Astrocyte (in vitro differentiated cells and primary cell): ENCODE measurements at regions not wholly inside any gene's neighbourhood (a gene's known extent, or its start where the extent isn't known, plus 50 kb on each side); places are given as distances from the start of the nearest gene placed in this dataset.

Source experiments
- DNase-seq: peaks from one replicate; pipeline ENCODE4 v3.0.0-alpha.2; 2010; ENCODE audit warnings: low read depth
- FAIRE-seq: peaks from 2 replicates; lab custom pipeline; 2011; peaks lifted over from hg19 to GRCh38; lab: Jason Lieb, UNC
- H2AFZ ChIP-seq: 2 replicates; pipeline ENCODE4 v1.6.0; 2012; ENCODE audit warnings: low read depth, low read length, inconsistent platforms
- H3K27ac ChIP-seq: 2 replicates; pipeline ENCODE4 v1.5.1; 2011; ENCODE audit warnings: low read depth, low read length, inconsistent platforms
- H3K27me3 ChIP-seq: 2 replicates; pipeline ENCODE4 v1.6.0; 2011; ENCODE audit warnings: low read length, inconsistent platforms; ENCODE audit not compliant: insufficient read depth
- H3K36me3 ChIP-seq: 2 replicates; pipeline ENCODE4 v1.5.1; 2011; ENCODE audit warnings: low read length, inconsistent platforms; ENCODE audit not compliant: insufficient read depth
- H3K4me1 ChIP-seq: 2 replicates; pipeline ENCODE4 v1.5.1; 2011; ENCODE audit warnings: low read length, inconsistent platforms; ENCODE audit not compliant: insufficient read depth
- H3K4me2 ChIP-seq: 2 replicates; pipeline ENCODE4 v1.6.0; 2012; ENCODE audit warnings: low read length, inconsistent platforms
- H3K4me3 ChIP-seq: 2 replicates; pipeline ENCODE4 v1.5.1; 2011; ENCODE audit warnings: low read depth, mild to moderate bottlenecking, low read length, inconsistent platforms; ENCODE audit not compliant: insufficient read depth
- H3K79me2 ChIP-seq: 2 replicates; pipeline ENCODE4 v1.6.0; 2012; ENCODE audit warnings: mild to moderate bottlenecking, low read length, inconsistent platforms; ENCODE audit not compliant: insufficient read depth
- H3K9ac ChIP-seq: 2 replicates; pipeline ENCODE4 v1.6.0; 2012; ENCODE audit warnings: mild to moderate bottlenecking, low read length, inconsistent platforms
- H3K9me3 ChIP-seq: 2 replicates; pipeline ENCODE4 v1.5.1; 2012; ENCODE audit warnings: low read depth, mild to moderate bottlenecking, low read length, inconsistent platforms; ENCODE audit not compliant: insufficient read depth
- H4K20me1 ChIP-seq: 2 replicates; pipeline ENCODE4 v1.6.0; 2012; ENCODE audit warnings: low read length, inconsistent platforms; ENCODE audit not compliant: insufficient read depth
- H3K27ac Mint-ChIP-seq: one replicate; pipeline ENCODE4 v1.8.0; 2021; ENCODE audit warnings: mild to moderate bottlenecking, mixed read lengths; ENCODE audit not compliant: unreplicated experiment
- H3K27me3 Mint-ChIP-seq: one replicate; pipeline ENCODE4 v1.8.0; 2021; ENCODE audit warnings: low read depth, mixed read lengths; ENCODE audit not compliant: unreplicated experiment
- H3K36me3 Mint-ChIP-seq: one replicate; pipeline ENCODE4 v1.8.0; 2021; ENCODE audit warnings: low read depth, mixed read lengths; ENCODE audit not compliant: unreplicated experiment
- H3K4me1 Mint-ChIP-seq: one replicate; pipeline ENCODE4 v1.8.0; 2021; ENCODE audit warnings: low read depth, mixed read lengths; ENCODE audit not compliant: unreplicated experiment
- H3K4me3 Mint-ChIP-seq: one replicate; pipeline ENCODE4 v1.8.0; 2021; ENCODE audit warnings: mild to moderate bottlenecking, moderate library complexity, mixed read lengths; ENCODE audit not compliant: unreplicated experiment
- H3K9me3 Mint-ChIP-seq: one replicate; pipeline ENCODE4 v1.8.0; 2021; ENCODE audit warnings: mild to moderate bottlenecking, mixed read lengths; ENCODE audit not compliant: unreplicated experiment
- CTCF ChIP-seq: IDR thresholded peaks from 2 replicates; pipeline ENCODE4 v1.5.1; 2011; ENCODE audit warnings: low read depth, mild to moderate bottlenecking, inconsistent platforms, low read length, moderate library complexity; ENCODE audit not compliant: insufficient read depth
- EZH2 ChIP-seq: IDR thresholded peaks from 2 replicates; pipeline ENCODE4 v1.6.1; 2012; ENCODE audit warnings: mild to moderate bottlenecking, low read length, inconsistent platforms; ENCODE audit not compliant: insufficient read depth

- Histone ChIP-seq H3K79me2 (no peaks in the 10 kb centered on the region), H3K4me3 (no peak overlapping the region), H3K27ac (no peak overlapping the region), H2AFZ (no peak overlapping the region), H3K36me3 (no peaks in the 10 kb centered on the region), H3K4me2 (no peak overlapping the region), H3K9me3 (no peaks in the 10 kb centered on the region), H3K9ac (no peak overlapping the region), H4K20me1 (no peaks in the 10 kb centered on the region), H3K4me1 (peaks cover 15% of the 10 kb centered on the region), H3K27me3 (no peaks in the 10 kb centered on the region)
- TF ChIP-seq CTCF (no peak), EZH2 (no peak)
- FAIRE-seq (no peak), DNase-seq (no peak)
- peaks cover 23% of the 10 kb centered on the region for H3K4me1 Mint-ChIP-seq
- no peaks in the 10 kb centered on the region for H3K36me3 Mint-ChIP-seq
- no peak overlapping the region for H3K27ac Mint-ChIP-seq
- no peaks in the 10 kb centered on the region for H3K9me3 Mint-ChIP-seq
- no peaks in the 10 kb centered on the region for H3K27me3 Mint-ChIP-seq
- H3K4me3 Mint-ChIP-seq: no peak overlapping the region
Observed at GRCh38 chrY:7723127-7723526, 811.6 kb upstream of the AMELY start.

- Histone ChIP-seq H3K4me2 (no peak overlapping the region), H4K20me1 (no peaks in the 10 kb centered on the region), H3K36me3 (no peaks in the 10 kb centered on the region), H3K27ac (no peak overlapping the region), H3K4me3 (no peak overlapping the region), H3K79me2 (no peaks in the 10 kb centered on the region), H3K9ac (no peak overlapping the region), H3K27me3 (no peaks in the 10 kb centered on the region), H3K4me1 (peaks cover 19% of the 10 kb centered on the region), H3K9me3 (no peaks in the 10 kb centered on the region), H2AFZ (no peak overlapping the region)
- DNase-seq (no peak), FAIRE-seq (no peak)
- H3K36me3 Mint-ChIP-seq: no peaks in the 10 kb centered on the region
- no peak overlapping the region for H3K4me3 Mint-ChIP-seq
- H3K9me3 Mint-ChIP-seq: no peaks in the 10 kb centered on the region
- TF ChIP-seq EZH2 (no peak), CTCF (no peak)
- H3K27ac Mint-ChIP-seq: no peak overlapping the region
- H3K4me1 Mint-ChIP-seq: peaks cover 28% of the 10 kb centered on the region
- no peaks in the 10 kb centered on the region for H3K27me3 Mint-ChIP-seq
Observed at GRCh38 chrY:7722566-7722965, 811.0 kb upstream of the AMELY start.

GRCh38 chrY:7720974-7721373, 809.4 kb upstream of the AMELY start:
- H3K9me3 ChIP-seq: no peaks in the 10 kb centered on the region
- Mint-ChIP-seq H3K9me3 (no peaks in the 10 kb centered on the region), H3K27ac (no peak overlapping the region), H3K4me3 (no peak overlapping the region), H3K36me3 (no peaks in the 10 kb centered on the region), H3K27me3 (no peaks in the 10 kb centered on the region), H3K4me1 (peaks cover 28% of the 10 kb centered on the region)
- H3K4me1 ChIP-seq: peaks cover 19% of the 10 kb centered on the region
- H3K27me3 ChIP-seq: no peaks in the 10 kb centered on the region
- H2AFZ ChIP-seq: no peak overlapping the region
- no peak overlapping the region for H3K4me2 ChIP-seq
- no peak overlapping the region for H3K4me3 ChIP-seq
- FAIRE-seq (no peak), DNase-seq (no peak)
- no peak overlapping the region for H3K9ac ChIP-seq
- H3K79me2 ChIP-seq: no peaks in the 10 kb centered on the region
- no peak overlapping the region for H3K27ac ChIP-seq
- no peaks in the 10 kb centered on the region for H3K36me3 ChIP-seq
- TF ChIP-seq CTCF (no peak), EZH2 (no peak)
- H4K20me1 ChIP-seq: no peaks in the 10 kb centered on the region
